HG02588 (cell line): ENCODE measurements at regions not wholly inside any gene's neighbourhood (a gene's known extent, or its start where the extent isn't known, plus 50 kb on each side); places are given as distances from the start of the nearest gene placed in this dataset.

Source experiments
- ATAC-seq: cut with Tn5 transposase; IDR thresholded peaks from one replicate; pipeline ENCODE4 v1.9.1; 2021; ENCODE audit warnings: mild to moderate bottlenecking, moderate library complexity; ENCODE audit not compliant: unreplicated experiment

DNA sequence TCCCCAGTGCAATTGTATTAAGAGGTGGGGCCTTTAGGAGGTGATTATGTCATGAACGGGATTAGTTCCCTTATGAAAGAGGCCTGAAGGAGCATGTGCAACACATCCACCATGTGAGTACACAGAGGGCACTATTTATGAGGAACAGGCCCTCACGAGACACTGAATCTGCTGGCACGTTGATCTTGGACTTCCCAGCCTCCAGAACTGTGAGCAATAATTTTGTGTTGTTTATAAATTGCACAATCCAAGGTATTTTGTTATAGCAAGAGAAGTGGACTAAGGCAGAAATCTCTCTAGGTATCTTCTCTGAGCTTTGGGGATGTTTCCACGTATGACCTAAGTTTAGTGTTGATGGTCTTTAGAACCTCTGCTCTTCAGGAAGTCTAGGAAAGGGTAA, 149.3 kb upstream of the CBLB start:
- ATAC-seq, result no peak

DNA sequence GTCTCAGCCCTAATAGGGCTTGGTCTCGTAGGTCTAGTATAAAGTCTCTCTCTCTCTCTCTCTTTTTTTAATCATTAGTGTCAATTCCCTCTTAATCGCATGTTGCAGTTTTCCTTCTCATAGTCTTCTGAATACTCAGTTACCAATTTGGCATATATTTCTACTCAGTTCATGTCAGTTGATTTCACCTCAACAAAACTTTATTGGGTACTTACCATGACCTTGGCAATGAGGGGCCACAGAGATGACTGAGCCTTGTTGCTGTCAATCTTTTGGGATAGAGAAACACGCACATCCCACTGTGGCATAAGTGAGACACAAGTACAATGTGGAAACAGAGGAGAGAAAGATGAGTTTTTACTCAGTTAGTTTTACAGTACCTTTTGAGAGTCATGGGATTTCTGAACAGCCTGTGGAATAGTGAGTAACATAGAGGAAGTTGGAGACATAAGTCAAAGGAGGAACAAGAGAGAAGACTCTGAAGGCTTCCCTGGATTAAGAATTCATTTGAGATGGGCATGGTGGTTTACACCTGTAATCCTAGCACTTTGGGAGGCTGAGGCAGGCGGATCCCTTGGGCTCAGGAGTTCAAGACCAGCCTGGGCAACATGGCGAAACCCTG, 150.2 kb upstream of the CBLB start:
- no peak for ATAC-seq

DNA sequence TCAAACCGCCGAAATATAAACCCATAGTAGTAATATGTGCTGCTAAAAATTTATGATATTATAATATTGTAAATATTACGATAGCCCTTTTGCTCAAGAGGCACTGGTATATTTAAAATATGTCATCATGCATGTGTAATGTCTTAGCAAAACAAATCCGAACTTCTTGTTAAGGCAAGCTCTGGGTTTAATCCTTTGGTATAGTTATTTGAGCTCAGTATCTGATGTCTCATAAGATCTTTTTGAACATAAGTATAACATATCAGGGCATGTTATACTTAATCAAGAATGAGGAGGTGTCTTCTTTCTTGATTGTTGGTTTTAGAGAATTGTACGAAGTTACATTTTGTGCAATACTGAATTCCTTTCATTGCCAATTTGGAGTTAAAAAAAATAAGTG, 154.1 kb upstream of the CBLB start:
- no peak for ATAC-seq

DNA sequence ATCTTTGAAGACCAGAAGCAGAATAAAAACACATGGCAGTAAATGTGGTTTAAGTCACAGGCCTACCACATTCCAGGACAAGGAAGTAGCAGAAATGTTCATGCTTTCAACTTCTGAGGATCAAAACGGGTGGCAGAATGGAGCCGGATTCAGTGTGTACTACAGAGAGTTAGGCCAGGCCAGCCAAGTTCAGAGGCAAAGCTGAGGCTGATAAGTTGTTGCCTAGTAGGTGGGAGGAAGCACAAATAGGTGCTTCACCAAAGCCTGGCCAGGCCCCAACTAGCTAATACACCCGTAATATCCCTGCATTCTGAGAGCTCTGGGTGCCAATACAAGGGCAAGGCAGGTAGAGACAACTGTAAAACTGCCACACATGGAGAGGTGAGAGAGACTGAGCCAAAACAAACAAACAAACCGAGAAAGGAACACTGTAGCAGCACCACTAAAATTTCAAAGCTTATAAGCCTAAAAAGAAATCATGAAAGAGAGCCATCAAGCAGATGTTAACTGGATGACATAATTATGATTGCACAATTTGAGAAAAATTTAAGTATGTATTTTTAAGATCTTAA, 156.4 kb upstream of the CBLB start:
- no peak for ATAC-seq

DNA sequence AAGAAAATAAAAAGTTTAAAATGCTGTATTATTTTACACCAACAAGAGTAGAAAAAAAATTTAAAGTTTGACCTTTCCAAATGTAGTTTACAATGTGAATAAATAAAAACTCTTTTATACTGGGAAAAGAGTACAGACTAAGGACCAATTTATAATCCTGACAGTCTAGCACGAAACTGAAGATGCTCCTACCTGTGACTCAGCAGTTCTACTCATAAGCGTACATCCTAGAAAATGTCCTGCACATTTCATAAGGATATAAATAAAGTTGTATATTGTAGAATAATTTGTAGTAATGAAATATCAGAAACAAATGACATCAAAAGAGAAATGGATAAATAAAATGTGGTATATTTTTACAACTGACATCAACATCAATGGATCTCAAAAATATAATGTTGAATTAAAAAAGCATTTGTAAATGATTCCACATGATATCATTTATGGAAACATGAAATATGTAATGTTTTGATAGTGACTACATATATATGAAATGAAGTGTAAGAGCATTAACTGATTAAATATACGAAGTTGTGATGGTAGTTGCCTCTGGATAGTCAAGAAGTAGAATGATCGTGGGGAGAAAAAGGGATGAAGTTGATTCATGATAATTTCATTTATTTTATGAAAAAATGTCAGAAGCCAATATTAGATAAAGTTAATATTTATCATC, 161.3 kb upstream of the CBLB start:
- ATAC-seq, result no peak

DNA sequence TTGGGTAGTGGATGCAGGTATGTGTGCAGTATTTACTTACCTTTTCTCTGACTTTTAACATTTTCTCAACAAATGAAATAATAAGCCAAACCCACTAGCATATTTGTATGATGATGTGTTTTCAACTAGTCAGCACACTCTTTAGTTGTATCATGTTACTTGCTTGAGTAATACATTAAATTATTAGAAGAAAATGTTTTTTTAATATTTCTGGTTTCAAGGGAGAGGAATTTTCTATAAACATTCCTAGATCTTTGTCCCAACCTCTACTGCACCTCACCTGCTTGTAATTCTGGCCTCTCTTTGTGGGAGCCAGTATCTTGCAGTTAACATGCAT, 161.8 kb upstream of the CBLB start:
- no peak for ATAC-seq

DNA sequence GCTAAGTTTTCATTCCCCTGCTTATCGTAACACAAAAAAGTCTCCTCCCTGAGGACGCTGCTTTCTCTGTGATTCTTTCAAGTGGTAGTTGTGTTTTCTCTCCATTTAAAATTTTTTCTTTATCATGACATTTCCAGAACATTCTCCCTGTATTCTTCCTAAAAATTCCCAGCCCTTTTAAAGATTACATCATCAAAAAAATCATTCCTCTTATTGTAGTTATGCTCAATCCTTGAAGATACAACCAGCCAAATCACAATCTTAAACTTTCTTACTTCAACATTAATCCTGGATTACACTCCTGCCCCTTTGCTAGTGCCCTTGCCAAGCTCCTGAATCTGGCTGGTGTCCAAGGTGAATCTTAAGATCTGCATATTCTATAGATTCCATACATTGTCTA, 163.7 kb upstream of the CBLB start:
- ATAC-seq, result no peak

DNA sequence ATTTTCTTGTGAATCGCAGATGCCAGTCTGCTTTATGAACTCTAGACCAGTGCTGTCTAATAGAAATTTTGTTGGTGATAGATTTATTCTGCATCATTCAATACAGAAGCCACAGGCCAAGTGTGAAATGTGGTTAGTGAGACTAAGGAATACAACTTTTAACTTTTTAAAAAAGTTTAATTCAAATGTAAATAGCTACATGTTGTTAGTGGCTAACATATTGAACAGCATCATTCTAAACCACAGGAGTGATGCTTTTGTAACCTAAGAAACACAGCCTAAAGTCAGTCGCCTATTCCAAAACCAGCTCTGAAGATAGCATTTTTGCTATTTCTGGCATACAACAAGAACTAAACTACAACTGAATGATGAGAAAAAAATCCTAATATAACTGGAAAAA, 164.8 kb upstream of the CBLB start:
- ATAC-seq, result no peak

DNA sequence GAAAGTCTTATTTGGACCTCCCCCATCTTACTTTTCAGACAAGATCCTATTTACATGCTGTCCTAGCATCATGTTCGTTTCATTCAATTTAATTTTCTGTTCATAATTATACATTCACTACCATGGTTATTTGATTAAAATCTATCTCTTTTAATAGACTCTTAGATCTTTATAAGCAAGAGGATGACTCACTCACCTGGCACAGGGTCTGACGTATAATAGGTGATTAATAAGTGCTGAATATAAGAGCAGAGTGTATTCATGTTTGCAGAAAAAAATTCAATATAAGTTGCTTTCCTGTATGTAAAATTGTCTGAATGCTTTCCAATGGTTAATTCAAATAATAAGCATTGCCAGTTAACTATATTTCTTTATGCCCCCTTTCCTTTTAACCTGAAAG, 165.5 kb upstream of the CBLB start:
- ATAC-seq, result no peak

DNA sequence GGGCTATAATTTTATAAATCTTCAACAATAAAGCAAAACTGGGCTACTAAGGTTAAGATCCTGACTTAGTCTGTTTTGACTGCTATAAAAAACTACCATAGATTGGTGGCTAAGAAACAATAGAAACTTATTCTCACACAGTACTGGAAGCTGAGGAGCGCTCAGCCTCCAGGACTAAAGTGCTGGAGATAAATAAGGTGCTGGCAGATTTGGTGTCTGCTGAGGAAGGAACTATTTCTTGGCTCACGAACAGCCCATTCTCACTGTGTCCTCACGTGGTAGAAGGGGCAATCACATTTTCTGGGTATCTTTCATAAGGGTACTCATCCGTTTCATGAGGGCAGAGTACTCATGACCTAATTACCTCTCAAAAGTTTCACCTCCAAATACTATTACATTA, 166.8 kb upstream of the CBLB start:
- ATAC-seq, result no peak

DNA sequence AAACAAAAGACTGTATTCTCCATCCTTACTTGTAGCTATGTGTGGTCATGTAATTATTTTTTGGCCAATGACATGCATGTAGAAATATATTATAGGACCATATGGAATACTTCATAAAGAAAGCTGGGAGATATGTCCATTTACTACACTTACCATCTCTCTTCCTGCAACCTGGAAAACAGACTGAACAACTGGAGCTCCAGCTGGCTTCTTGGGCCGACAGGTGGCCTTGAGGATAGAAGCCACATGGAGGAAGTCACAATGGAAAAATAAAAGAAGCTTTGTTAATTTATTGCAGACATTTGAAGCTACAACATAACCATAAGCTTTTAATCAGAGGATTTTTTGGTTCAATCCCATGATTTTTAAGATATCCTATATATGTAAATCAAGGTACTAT, 167.9 kb upstream of the CBLB start:
- ATAC-seq, result no peak

DNA sequence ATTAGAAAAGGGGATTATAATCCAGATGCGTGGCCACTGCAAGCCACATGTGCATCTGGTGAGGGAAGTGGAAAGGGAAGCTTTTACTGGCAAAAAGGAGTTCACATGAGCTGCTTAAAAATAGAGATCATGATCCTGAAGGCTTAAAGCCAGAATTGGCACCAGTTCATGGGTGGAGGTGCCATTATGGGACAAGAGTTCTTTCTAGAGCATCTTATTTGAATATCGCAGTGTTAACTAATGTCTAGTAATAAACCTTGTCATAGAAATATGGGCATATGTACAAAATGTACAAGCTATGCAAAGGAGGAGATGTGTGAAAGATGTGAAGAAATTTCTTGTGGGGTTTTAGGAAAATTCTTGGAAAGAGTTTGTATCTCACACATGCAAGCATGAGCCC, 178.4 kb upstream of the CBLB start:
- ATAC-seq, result no peak

DNA sequence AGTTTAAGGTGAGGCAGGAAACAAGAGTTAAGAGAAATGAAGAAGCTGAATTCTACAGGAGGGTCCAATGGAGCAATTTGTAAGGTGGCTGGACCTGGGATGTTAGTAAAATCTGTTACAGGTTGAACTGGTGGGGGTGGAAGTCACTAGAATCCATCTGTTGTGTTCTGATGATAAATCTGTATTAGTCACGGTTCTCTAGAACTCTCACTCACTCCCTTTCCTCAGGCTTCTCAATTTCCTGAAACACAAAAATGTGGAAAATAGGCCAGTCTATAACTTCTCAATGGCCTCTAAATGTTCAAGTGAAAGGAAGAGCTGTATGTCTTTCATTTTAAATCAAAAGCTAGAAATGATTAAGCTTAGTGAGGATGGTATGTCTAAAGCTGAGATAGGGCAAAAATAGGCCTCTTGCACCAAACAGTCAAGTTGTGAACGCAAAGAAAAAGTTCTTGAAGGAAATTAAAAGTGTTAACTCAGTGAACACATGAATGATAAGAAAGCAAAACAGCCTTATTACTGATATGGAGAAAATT, 180.2 kb upstream of the CBLB start:
- no peak for ATAC-seq

DNA sequence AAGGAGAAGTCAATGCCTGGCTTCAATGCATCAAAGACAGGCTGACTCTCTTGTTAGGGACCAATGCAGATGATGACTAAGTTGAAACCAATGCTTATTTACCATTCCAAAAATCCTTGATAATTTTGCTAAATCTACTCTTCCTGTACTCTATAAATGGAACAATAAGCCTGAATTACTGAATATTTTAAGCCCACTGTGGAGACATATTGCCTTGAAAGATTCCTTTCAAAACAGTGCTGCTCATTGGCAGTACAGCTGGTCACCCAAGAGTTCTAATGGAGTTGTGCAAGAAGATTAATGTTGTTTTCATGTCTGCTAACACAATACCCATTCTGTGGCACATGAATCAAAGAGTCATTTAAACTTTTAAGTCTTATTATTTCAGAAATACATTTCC, 181.0 kb upstream of the CBLB start:
- ATAC-seq, result no peak

DNA sequence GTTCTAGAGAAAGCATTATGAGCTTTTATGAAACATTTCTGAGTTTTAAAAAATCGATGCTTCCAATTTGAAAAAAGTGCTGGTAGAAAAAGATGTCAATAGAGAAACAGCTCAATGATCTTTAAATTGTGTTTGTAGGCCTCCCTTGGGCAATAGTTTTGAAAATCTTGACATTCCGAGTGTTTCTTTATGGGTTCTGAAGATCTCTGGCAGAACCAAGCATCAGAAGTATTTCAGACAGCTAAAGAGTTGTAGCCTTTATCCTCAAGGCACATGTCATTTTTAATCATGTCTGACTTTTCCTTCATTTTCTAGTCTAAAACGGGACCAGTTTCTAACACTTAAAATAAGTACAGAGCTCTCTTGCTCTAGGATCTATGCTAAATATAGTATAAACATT, 188.1 kb upstream of the CBLB start:
- ATAC-seq, result no peak

DNA sequence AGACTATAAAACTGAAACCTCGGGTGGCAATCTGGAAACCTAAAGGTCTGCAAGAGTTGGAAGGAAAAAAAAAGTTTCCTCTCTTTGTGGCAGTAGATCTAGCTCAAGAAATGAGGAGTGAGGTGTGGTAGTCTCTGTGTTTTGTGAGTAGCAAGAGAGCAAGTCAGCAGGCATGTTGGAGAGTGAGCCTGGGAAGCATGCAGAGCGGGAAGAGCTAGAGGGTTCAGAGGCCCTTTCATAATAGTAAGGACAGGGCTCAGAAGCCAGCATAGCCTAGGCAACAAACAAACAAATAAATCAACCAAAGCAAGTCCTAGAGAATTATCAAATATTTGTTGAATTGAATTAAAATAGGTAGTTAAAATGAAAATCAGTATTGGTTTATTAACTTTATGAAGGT, 189.7 kb upstream of the CBLB start:
- ATAC-seq, result no peak

DNA sequence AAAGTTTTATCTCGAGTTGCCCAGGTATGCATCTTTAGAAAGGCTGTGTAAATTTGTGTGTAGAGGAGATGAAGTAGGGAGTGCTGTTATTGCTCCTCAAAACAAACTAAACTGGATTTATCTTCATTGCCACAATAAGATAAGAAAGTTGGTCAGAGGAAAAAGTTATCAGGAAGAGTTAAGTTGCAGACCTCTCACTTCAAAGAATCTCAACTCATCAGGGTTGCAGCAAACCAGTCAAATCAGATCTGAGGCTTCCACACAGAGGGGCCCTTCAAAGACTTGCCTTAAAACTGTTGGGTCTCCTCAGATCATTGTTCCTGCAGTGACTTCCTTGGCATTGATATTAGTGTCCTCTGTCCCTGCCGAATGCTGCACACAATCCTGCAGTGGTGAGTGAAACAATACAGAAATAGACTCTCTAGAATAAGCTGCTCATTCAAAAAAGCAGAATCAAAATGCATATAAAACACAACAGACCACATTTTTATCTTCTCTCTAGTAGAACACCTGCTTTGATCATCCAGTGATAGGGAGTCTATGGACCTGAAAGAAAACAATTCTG, 191.2 kb upstream of the CBLB start:
- ATAC-seq, result no peak

DNA sequence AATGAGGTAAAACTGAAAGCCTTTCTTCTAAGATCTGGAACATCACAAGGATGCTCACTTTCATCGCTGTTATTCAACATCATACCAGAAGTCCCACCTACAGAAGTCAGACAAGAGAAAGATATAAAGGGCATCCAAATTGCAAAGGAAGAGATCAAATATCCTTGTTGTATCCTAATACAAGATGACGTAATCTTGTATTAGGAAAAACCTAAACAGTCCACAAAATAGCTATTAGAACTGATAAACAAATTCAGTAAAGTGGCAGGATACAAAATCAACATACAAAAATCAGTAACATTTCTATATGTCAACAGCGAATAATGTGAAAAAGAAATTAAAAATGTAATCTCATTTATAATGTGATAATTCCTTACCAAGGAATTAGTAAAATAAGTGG, 195.1 kb upstream of the CBLB start:
- ATAC-seq, result no peak

DNA sequence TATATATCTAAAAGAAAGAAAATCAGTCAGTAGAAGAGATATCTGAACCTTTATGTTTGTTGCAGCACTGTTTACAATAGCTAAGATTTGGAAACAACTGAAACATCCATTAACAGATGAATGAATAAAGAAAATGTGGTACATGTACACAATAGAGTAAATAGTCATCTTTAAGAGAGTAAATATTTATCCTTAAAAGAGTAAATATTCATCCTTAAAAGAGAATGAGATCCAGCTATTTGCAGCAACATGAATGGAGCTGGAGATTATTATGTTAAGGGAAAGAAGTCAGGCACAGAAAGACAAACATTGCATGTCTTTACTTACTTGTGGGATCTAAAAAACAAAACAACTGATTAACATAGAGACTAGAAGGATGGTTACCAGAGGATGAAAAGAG, 197.0 kb upstream of the CBLB start:
- ATAC-seq, result no peak

DNA sequence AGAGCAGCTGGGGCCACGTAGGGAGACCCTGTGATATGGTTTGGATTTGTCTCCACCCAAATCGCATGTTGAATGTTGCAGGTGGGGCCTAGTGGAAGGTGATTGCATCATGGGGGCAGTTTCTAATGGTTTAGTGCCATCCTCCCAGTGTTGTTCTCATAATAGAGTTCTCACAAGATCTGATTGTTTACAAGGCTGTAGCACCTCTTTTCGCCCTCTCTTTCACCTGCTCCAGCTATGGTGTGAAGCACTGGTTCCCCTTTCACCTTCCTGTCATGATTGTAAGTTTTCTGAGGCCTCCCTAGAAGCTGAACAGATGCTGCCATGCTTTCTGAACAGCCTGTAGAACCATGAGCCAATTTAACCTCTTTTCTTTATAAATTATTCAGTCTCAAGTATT, 198.9 kb upstream of the CBLB start:
- peak; percentile 86 for ATAC-seq

DNA sequence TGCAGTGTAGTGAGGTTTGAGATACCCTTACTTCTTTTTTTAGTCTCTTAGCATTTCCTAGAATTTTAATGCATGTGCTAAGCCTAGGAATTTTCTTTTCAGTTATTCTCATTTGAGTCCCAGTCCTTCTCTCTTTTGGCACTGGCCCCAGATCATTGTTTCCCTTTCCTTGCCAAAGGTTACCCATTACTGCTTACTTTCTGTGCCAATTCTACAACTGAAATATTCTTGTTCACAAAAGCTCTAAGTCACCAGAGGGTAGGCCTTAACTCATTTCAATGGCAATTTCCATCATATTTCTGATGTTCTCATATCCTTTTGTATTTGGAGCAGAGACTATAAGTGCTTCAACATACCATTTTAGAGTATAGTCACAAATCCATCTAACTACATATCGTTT, 199.6 kb upstream of the CBLB start:
- no peak for ATAC-seq

DNA sequence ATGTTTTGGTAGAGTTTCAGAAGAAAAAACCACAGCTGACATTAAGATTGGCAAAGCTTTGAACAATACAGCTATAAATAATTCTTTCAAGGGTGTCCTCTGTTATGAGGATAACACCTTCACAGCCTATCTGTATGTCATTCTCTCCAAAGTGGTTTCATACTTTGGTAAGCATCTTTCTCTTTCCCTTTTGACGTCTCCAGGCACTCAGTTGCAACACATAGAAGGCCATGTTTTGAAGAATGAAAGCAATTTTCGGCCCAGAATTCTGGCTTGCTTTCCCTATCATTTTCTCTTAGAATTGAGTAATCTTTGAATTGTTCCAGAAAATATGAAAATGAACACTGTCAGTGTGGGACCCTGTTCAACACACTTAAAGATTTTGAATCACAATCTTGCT, 200.0 kb upstream of the CBLB start:
- no peak for ATAC-seq
